Hepatocyte (in vitro differentiated cells): ENCODE measurements at regions not wholly inside any gene's neighbourhood (a gene's known extent, or its start where the extent isn't known, plus 50 kb on each side); places are given as distances from the start of the nearest gene placed in this dataset.

Experiments used
- DNase-seq: peaks from one replicate; pipeline ENCODE4 v3.0.0-alpha.2; 2016; ENCODE audit warnings: low spot score
- H2AFZ ChIP-seq: fragments of 200-600 bp; sonication (generic); 2 replicates; pipeline ENCODE4 v1.6.0; 2016; ENCODE audit warnings: antibody characterized with exemption, mild to moderate bottlenecking
- H3K27ac ChIP-seq: fragments of 200-600 bp; sonication (generic); 2 replicates; pipeline ENCODE4 v1.5.1; 2016; ENCODE audit warnings: mild to moderate bottlenecking
- H3K27me3 ChIP-seq: fragments of 200-600 bp; sonication (generic); 2 replicates; pipeline ENCODE4 v1.6.1; 2016
- H3K36me3 ChIP-seq: fragments of 200-600 bp; sonication (generic); replicated peaks from 2 replicates; pipeline ENCODE4 v1.5.1; 2016; ENCODE audit warnings: low read depth; ENCODE audit not compliant: insufficient read depth
- H3K4me1 ChIP-seq: fragments of 200-600 bp; sonication (generic); 2 replicates; pipeline ENCODE4 v1.5.1; 2016; ENCODE audit warnings: mild to moderate bottlenecking, moderate library complexity; ENCODE audit not compliant: insufficient read depth
- H3K4me2 ChIP-seq: fragments of 200-600 bp; sonication (generic); 2 replicates; pipeline ENCODE4 v1.6.0; 2016
- H3K4me3 ChIP-seq: fragments of 200-600 bp; sonication (generic); 2 replicates; pipeline ENCODE4 v1.5.1; 2016; ENCODE audit warnings: mild to moderate bottlenecking
- H3K79me2 ChIP-seq: fragments of 200-600 bp; sonication (generic); 2 replicates; pipeline ENCODE4 v1.6.0; 2017; ENCODE audit warnings: mild to moderate bottlenecking
- H3K9me2 ChIP-seq: fragments of 200-600 bp; sonication (generic); replicated peaks from 2 replicates; pipeline ENCODE4 v1.6.0; 2017; ENCODE audit warnings: mild to moderate bottlenecking; ENCODE audit not compliant: insufficient read depth
- H3K9me3 ChIP-seq: fragments of 200-600 bp; sonication (generic); 2 replicates; pipeline ENCODE4 v1.5.1; 2016; ENCODE audit warnings: low read depth, mild to moderate bottlenecking
- H4K20me1 ChIP-seq: fragments of 200-600 bp; sonication (generic); 2 replicates; pipeline ENCODE4 v1.6.0; 2016; ENCODE audit warnings: mild to moderate bottlenecking; ENCODE audit not compliant: insufficient read depth, poor library complexity, severe bottlenecking
- CTCF ChIP-seq: fragments of 200-600 bp; sonication (generic); IDR thresholded peaks from 2 replicates; pipeline ENCODE4 v1.5.1; 2016; ENCODE audit warnings: antibody characterized with exemption, mild to moderate bottlenecking; ENCODE audit not compliant: poor library complexity
- EZH2 ChIP-seq: fragments of 200-600 bp; sonication (generic); IDR thresholded peaks from 2 replicates; pipeline ENCODE4 v1.6.1; 2016; ENCODE audit warnings: antibody characterized with exemption, mild to moderate bottlenecking, borderline replicate concordance
- EZH2phosphoT487 ChIP-seq: fragments of 200-600 bp; sonication (generic); IDR thresholded peaks from one replicate; pipeline ENCODE4 v1.6.1; 2018; ENCODE audit warnings: antibody characterized with exemption, mild to moderate bottlenecking, low read depth, moderate library complexity; ENCODE audit not compliant: unreplicated experiment, severe bottlenecking
- WGBS: methylation state at CpG from one replicate; pipeline ENCODE4 v1.1.6; 2016; ENCODE audit warnings: low lambda C conversion rate; ENCODE audit errors: missing lambda C conversion rate; 5-methylcytosine and 5-hydroxymethylcytosine counted together

GRCh38 chr6:8578006-8578405 is 142.7 kb upstream of the SLC35B3 start:
- Histone ChIP-seq H3K27ac (no peak overlapping the region), H3K4me2 (no peak overlapping the region), H3K79me2 (no peaks in the 10 kb centered on the region), H3K9me3 (no peaks in the 10 kb centered on the region), H3K36me3 (no peaks in the 10 kb centered on the region), H4K20me1 (no peaks in the 10 kb centered on the region), H3K27me3 (no peaks in the 10 kb centered on the region), H3K4me3 (no peak overlapping the region), H3K9me2 (no peaks in the 10 kb centered on the region), H2AFZ (no peak overlapping the region), H3K4me1 (no peaks in the 10 kb centered on the region)
- no peak for DNase-seq
- no peak for TF ChIP-seq CTCF
- no peak for TF ChIP-seq EZH2phosphoT487
- TF ChIP-seq EZH2, result no peak
- WGBS, result 44% methylated on average over 1 of the region's 1 CpG

- H3K36me3 ChIP-seq, result no peaks in the 10 kb centered on the region
- DNase-seq, result no peak
- no peaks in the 10 kb centered on the region for H3K4me1 ChIP-seq
- no peak overlapping the region for H3K4me3 ChIP-seq
- WGBS, result 87% methylated on average over 5 of the region's 6 CpGs
- no peak overlapping the region for H2AFZ ChIP-seq
- H3K79me2 ChIP-seq, result no peaks in the 10 kb centered on the region
- H4K20me1 ChIP-seq, result no peaks in the 10 kb centered on the region
- no peak overlapping the region for H3K27ac ChIP-seq
- no peak overlapping the region for H3K4me2 ChIP-seq
- TF ChIP-seq EZH2phosphoT487, result no peak
- no peaks in the 10 kb centered on the region for H3K27me3 ChIP-seq
- no peaks in the 10 kb centered on the region for H3K9me2 ChIP-seq
- H3K9me3 ChIP-seq, result no peaks in the 10 kb centered on the region
Measured at GRCh38 chr6:8574749-8575468, 139.6 kb upstream of the SLC35B3 start.

- Histone ChIP-seq H3K4me1 (no peaks in the 10 kb centered on the region), H3K79me2 (no peaks in the 10 kb centered on the region), H3K4me3 (no peak overlapping the region), H3K27ac (no peak overlapping the region), H4K20me1 (no peaks in the 10 kb centered on the region), H3K27me3 (no peaks in the 10 kb centered on the region), H3K36me3 (no peaks in the 10 kb centered on the region), H3K9me2 (no peaks in the 10 kb centered on the region), H2AFZ (no peak overlapping the region), H3K4me2 (no peak overlapping the region), H3K9me3 (no peaks in the 10 kb centered on the region)
- 98% methylated on average over 2 of the region's 2 CpGs for WGBS
- no peak for TF ChIP-seq EZH2
- DNase-seq, result no peak
Measured at GRCh38 chr6:8574311-8574710, 139.0 kb upstream of the SLC35B3 start.

- Histone ChIP-seq H3K27me3 (no peaks in the 10 kb centered on the region), H3K9me3 (no peaks in the 10 kb centered on the region), H3K9me2 (no peaks in the 10 kb centered on the region), H3K79me2 (no peaks in the 10 kb centered on the region), H3K4me3 (no peak overlapping the region), H3K36me3 (no peaks in the 10 kb centered on the region), H4K20me1 (no peaks in the 10 kb centered on the region), H3K4me1 (no peaks in the 10 kb centered on the region), H3K27ac (no peak overlapping the region), H3K4me2 (no peak overlapping the region), H2AFZ (no peak overlapping the region)
- WGBS, result 82% methylated on average over 6 of the region's 6 CpGs
- no peak for DNase-seq
- TF ChIP-seq EZH2phosphoT487, result no peak
- no peak for TF ChIP-seq EZH2
- TF ChIP-seq CTCF, result no peak
Measured at GRCh38 chr6:8570256-8570920, 135.0 kb upstream of the SLC35B3 start.
